Nephron progenitor cell (in vitro differentiated cells): ENCODE measurements at regions not wholly inside any gene's neighbourhood (a gene's known extent, or its start where the extent isn't known, plus 50 kb on each side); places are given as distances from the start of the nearest gene placed in this dataset.

ENCODE experiments used
- DNase-seq: peaks from one replicate; pipeline ENCODE4 v3.0.0; 2021
- H3K27ac Mint-ChIP-seq: 2 replicates; pipeline ENCODE4 v1.8.0; 2021; ENCODE audit warnings: mild to moderate bottlenecking, moderate library complexity, mixed read lengths
- H3K27me3 Mint-ChIP-seq: 2 replicates; pipeline ENCODE4 v1.8.0; 2021; ENCODE audit warnings: mild to moderate bottlenecking, low read depth, mixed read lengths; ENCODE audit not compliant: poor library complexity
- H3K36me3 Mint-ChIP-seq: 2 replicates; pipeline ENCODE4 v1.8.0; 2021; ENCODE audit warnings: low read depth, mixed read lengths
- H3K4me1 Mint-ChIP-seq: 2 replicates; pipeline ENCODE4 v1.8.0; 2021; ENCODE audit warnings: mixed read lengths
- H3K4me3 Mint-ChIP-seq: 2 replicates; pipeline ENCODE4 v1.8.0; 2021; ENCODE audit warnings: mild to moderate bottlenecking, moderate library complexity, mixed read lengths
- H3K9me3 Mint-ChIP-seq: 2 replicates; pipeline ENCODE4 v1.8.0; 2021; ENCODE audit warnings: mild to moderate bottlenecking, moderate library complexity, mixed read lengths
- CTCF ChIP-seq: fragments of 200-600 bp; sonication (generic); IDR thresholded peaks from 2 replicates; pipeline ENCODE4 v1.5.0; 2021; ENCODE audit warnings: antibody characterized with exemption

GRCh38 chr5:158570502-158570901 lies 529.2 kb downstream of the EBF1 start:
- no peaks in the 10 kb centered on the region for H3K36me3 Mint-ChIP-seq

GRCh38 chr5:158569534-158569933 lies 530.2 kb downstream of the EBF1 start:
- DNase-seq: no peak
- H3K27me3 Mint-ChIP-seq: peaks cover 10% of the 10 kb centered on the region
- no peak overlapping the region for H3K4me3 Mint-ChIP-seq
- H3K27ac Mint-ChIP-seq: no peak overlapping the region
- no peaks in the 10 kb centered on the region for H3K9me3 Mint-ChIP-seq
- no peaks in the 10 kb centered on the region for H3K4me1 Mint-ChIP-seq
- H3K36me3 Mint-ChIP-seq: no peaks in the 10 kb centered on the region
- TF ChIP-seq CTCF: no peak

More at GRCh38 chr5:158570502-158570901, 529.2 kb downstream of the EBF1 start:
- DNase-seq: no peak
- no peak for TF ChIP-seq CTCF
- Mint-ChIP-seq H3K27ac (no peak overlapping the region), H3K27me3 (peaks cover 10% of the 10 kb centered on the region), H3K4me3 (no peak overlapping the region), H3K4me1 (no peaks in the 10 kb centered on the region), H3K9me3 (no peaks in the 10 kb centered on the region)

- Mint-ChIP-seq H3K4me3 (no peak overlapping the region), H3K4me1 (peaks cover 14% of the 10 kb centered on the region), H3K9me3 (no peaks in the 10 kb centered on the region), H3K36me3 (no peaks in the 10 kb centered on the region), H3K27me3 (peaks cover 10% of the 10 kb centered on the region), H3K27ac (no peak overlapping the region)
- DNase-seq: no peak
- no peak for TF ChIP-seq CTCF
Measured at GRCh38 chr5:158565017-158565789, 534.5 kb downstream of the EBF1 start.

GRCh38 chr5:158563760-158564390 lies 535.8 kb downstream of the EBF1 start:
- Mint-ChIP-seq H3K27ac (no peak overlapping the region), H3K4me3 (no peak overlapping the region), H3K4me1 (peaks cover 20% of the 10 kb centered on the region), H3K9me3 (no peaks in the 10 kb centered on the region), H3K36me3 (no peaks in the 10 kb centered on the region), H3K27me3 (peaks cover 8% of the 10 kb centered on the region)
- DNase-seq: no peak
- TF ChIP-seq CTCF: no peak

GRCh38 chr5:158561562-158562190 lies 538.0 kb downstream of the EBF1 start:
- Mint-ChIP-seq H3K36me3 (no peaks in the 10 kb centered on the region), H3K4me1 (peaks cover 23% of the 10 kb centered on the region), H3K27me3 (peaks cover 4% of the 10 kb centered on the region), H3K9me3 (peaks cover 4% of the 10 kb centered on the region), H3K4me3 (no peak overlapping the region), H3K27ac (no peak overlapping the region)
- no peak for DNase-seq
- no peak for TF ChIP-seq CTCF
